Lower leg skin (tissue), 4 donors: ENCODE measurements at regions not wholly inside any gene's neighbourhood (a gene's known extent, or its start where the extent isn't known, plus 50 kb on each side); places are given as distances from the start of the nearest gene placed in this dataset.

Experiments used
- DNase-seq, 2 donors: peaks; one replicate each; pipeline ENCODE4 v3.0.0-alpha.2; 2019; ENCODE audit warnings: low spot score in 2 of 2
- H3K4me3 ChIP-seq: fragments of 200-600 bp; sonication (generic); 2 replicates; pipeline ENCODE4 v1.5.1; 2017; ENCODE audit warnings: mild to moderate bottlenecking, low read depth; ENCODE audit not compliant: poor library complexity, severe bottlenecking
- POLR2A ChIP-seq, 2 donors: fragments of 450-650 bp; IDR thresholded peaks; one replicate each; pipeline ENCODE4 v1.6.1; 2016 to 2017; ENCODE audit warnings: antibody characterized with exemption in 2 of 2, mild to moderate bottlenecking in 1 of 2, moderate library complexity in 1 of 2
- WGBS, 2 donors: methylation state at CpG; one replicate each; pipeline ENCODE4 v1.1.5; 2018; 5-methylcytosine and 5-hydroxymethylcytosine counted together
- intact Hi-C: fragments of 100-400 bp; cut with DNase I; formaldehyde crosslinking; loops from one replicate; pipeline ENCODE4 v1.15.0; 2023; ENCODE audit warnings: low total_unique reads
- TF ChIP-seq, protein P1 (sequence below), 3 donors: fragments of 450-650 bp; IDR thresholded peaks; one replicate each; pipeline ENCODE4 v1.5.1; 2016; ENCODE audit warnings: antibody characterized with exemption in 3 of 3, mild to moderate bottlenecking in 3 of 3, moderate library complexity in 2 of 3

DNA sequence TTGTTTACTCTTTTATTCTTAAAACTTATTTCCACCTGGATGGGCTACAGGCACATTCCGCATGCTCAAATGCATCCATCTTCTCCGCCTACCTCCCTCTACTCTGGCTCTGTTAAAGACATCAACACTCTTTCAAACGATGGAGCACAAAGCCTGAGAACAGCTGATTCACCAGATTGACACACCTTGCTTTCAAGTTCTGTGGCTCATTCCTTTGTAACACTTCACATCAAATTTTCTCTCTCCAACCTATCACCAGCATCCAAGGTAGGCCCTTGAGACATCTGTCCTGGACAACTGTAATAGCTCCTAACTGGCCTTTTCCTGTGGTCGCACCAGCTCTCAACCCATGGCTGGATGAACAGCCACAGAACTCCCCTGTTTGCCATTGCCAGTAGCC is 274.5 kb downstream of the BCL11A start:
- H3K4me3 ChIP-seq = no peak overlapping the region
- DNase-seq = no peak
- intact Hi-C loops = no loop called here
- TF ChIP-seq, protein P1, sequence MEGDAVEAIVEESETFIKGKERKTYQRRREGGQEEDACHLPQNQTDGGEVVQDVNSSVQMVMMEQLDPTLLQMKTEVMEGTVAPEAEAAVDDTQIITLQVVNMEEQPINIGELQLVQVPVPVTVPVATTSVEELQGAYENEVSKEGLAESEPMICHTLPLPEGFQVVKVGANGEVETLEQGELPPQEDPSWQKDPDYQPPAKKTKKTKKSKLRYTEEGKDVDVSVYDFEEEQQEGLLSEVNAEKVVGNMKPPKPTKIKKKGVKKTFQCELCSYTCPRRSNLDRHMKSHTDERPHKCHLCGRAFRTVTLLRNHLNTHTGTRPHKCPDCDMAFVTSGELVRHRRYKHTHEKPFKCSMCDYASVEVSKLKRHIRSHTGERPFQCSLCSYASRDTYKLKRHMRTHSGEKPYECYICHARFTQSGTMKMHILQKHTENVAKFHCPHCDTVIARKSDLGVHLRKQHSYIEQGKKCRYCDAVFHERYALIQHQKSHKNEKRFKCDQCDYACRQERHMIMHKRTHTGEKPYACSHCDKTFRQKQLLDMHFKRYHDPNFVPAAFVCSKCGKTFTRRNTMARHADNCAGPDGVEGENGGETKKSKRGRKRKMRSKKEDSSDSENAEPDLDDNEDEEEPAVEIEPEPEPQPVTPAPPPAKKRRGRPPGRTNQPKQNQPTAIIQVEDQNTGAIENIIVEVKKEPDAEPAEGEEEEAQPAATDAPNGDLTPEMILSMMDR (IDR thresholded peaks at IDR 0.05) = no peak
- no peak for TF ChIP-seq POLR2A (IDR thresholded peaks at IDR 0.05)
- 83 to 86% methylated on average over 4 of the region's 4 CpGs for WGBS, 2 donors

DNA sequence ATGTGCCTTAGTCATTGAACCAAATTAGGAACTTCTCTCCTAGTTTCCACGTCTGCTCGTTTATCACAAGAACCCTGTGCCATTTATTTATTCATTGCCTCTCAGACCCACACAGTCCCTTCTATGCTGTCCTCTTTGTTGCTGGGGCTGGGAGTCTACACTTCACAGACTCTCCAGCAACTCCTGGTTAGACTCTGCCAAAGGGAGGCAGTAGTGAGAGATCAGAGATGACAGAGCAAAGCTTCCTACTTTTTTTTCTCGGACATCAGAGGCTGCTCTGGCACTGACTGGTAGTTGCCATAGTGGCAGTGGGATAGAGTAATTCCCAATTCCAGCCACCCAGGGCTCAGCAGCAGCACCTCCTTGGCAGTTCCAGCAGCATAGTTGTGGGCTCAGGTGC is 277.5 kb downstream of the BCL11A start:
- intact Hi-C loops = no loop called here
- no peak for TF ChIP-seq POLR2A (IDR thresholded peaks at IDR 0.05)
- TF ChIP-seq, protein P1 (IDR thresholded peaks at IDR 0.05) = no peak
- no peak for DNase-seq
- H3K4me3 ChIP-seq = no peak overlapping the region
- WGBS, 2 donors = 86 to 90% methylated on average over 3 of the region's 3 CpGs

DNA sequence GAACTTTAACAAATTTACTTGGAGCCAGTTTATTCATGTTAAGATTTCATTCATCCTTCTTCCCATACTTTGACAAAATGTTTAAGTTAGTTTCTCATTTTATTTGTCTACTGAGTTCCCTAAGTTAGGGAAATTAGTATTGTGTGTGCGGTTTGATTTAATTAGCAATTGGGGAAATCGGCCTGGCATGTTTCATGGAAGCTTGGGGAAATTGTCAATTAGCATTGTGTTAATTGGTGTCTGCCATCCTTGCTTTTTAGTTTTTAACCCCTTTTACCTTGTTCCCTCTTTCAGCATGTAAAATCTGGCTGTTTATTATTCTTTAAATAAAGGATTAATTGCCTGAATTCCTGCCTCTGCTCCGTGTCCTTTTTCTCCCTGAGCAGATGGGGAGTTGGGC is 279.6 kb downstream of the BCL11A start:
- intact Hi-C loops = no loop called here
- WGBS, 2 donors = 79 to 81% methylated on average over 3 of the region's 3 CpGs
- no peak for DNase-seq
- H3K4me3 ChIP-seq = no peak overlapping the region
- no peak for TF ChIP-seq POLR2A (IDR thresholded peaks at IDR 0.05)
- TF ChIP-seq, protein P1 (IDR thresholded peaks at IDR 0.05) = no peak

DNA sequence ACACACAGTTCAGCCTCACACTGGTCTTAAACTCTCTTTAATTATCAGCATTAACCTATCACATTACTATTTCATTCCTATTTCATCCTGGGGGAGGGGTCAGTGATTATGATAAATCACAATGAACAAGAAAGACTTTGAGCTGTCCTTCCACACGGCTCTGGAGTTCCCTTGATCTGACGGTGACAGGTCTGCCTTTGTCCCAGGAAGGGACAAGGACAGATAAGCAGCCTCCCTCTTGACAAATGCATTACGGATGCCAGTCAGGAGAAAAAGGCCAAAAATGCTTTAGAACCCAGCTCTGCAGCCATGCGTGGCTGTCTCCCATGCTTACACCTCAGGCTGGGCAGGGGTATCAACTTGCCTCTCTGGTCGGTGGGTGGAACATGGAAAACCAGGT is 281.7 kb downstream of the BCL11A start:
- no peak for DNase-seq
- H3K4me3 ChIP-seq = no peak overlapping the region
- intact Hi-C loops = no loop called here
- 73 to 76% methylated on average over 5 of the region's 5 CpGs for WGBS, 2 donors
- no peak for TF ChIP-seq POLR2A (IDR thresholded peaks at IDR 0.05)
- TF ChIP-seq, protein P1 (IDR thresholded peaks at IDR 0.05) = no peak

DNA sequence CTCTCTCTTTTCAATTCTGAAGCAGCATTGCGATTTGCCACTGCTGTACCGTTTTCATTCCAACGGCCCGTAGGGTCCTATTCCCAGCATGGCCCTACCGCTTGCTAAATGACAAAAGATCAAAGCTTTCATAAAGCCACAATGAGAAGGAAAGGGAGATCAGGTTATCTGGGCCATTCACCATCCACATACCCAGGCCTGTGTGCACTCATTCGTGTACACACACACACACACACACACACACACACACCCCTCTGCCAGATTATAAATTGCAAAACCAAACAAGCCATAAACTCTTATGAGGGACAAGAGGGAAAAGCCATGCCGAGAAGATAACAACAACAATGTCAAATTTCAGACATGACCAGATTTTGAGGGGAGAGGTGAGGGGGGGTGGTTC is 282.3 kb downstream of the BCL11A start:
- no peak for TF ChIP-seq POLR2A (IDR thresholded peaks at IDR 0.05)
- TF ChIP-seq, protein P1 (IDR thresholded peaks at IDR 0.05) = no peak
- DNase-seq = no peak
- intact Hi-C loops = no loop called here
- H3K4me3 ChIP-seq = no peak overlapping the region
- WGBS, 2 donors = 86 to 87% methylated on average over 7 of the region's 7 CpGs

DNA sequence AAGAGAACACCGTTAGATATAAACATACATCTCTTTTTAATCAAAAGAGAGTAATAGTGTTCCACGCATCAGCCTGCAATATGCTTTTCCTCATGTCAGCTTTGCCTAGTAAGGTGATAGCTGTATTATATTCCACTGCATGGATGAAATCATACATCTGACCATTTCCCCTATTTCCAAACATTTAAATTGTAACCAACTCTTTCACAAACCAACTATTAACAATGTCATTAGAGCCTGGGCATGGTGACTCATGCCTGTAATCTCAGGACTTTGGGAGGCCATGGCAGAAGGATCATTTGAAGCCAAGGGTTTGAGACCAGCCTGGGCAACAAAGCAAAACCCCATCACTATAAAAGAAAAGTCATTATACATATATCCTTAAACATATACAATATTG is 284.8 kb downstream of the BCL11A start:
- no peak for TF ChIP-seq POLR2A (IDR thresholded peaks at IDR 0.05)
- TF ChIP-seq, protein P1 (IDR thresholded peaks at IDR 0.05) = no peak
- H3K4me3 ChIP-seq = no peak overlapping the region
- intact Hi-C loops = no loop called here
- WGBS, 2 donors = 91 to 92% methylated on average over 2 of the region's 2 CpGs
- no peak for DNase-seq
